22Rv1 (cell line): ENCODE measurements at regions not wholly inside any gene's neighbourhood (a gene's known extent, or its start where the extent isn't known, plus 50 kb on each side); places are given as distances from the start of the nearest gene placed in this dataset.

Source experiments
- CTCF ChIP-seq: fragments of 450-650 bp; IDR thresholded peaks from 2 replicates; pipeline ENCODE4 v1.5.1; 2017; ENCODE audit warnings: mild to moderate bottlenecking
- ZFX ChIP-seq: fragments of 450-650 bp; IDR thresholded peaks from 2 replicates; pipeline ENCODE4 v1.6.1; 2017; ENCODE audit warnings: antibody characterized with exemption, borderline replicate concordance

GRCh38 chr1:222224636-222225315 lies 323.1 kb downstream of the HHIPL2 start:
- TF ChIP-seq CTCF (no peak), ZFX (no peak)
